Spleen (tissue), 7 donors: ENCODE measurements at regions not wholly inside any gene's neighbourhood (a gene's known extent, or its start where the extent isn't known, plus 50 kb on each side); places are given as distances from the start of the nearest gene placed in this dataset.

ENCODE experiments used
- POLR2A ChIP-seq, 3 donors: fragments of 450-650 bp; IDR thresholded peaks; one replicate each; pipeline ENCODE4 v1.5.1; 2017; ENCODE audit warnings: antibody characterized with exemption in 3 of 3, mild to moderate bottlenecking in 1 of 3
- TF ChIP-seq, protein P1 (sequence below), 11 experiments: fragments of 200-600 bp in 7 of 11; fragments of 450-650 bp in 4 of 11; sonication (generic) in 4 of 11; IDR thresholded peaks in 8 of 11; conservative IDR thresholded peaks in 3 of 11; 1 replicate in 7 of 11; 2 replicates in 4 of 11; pipeline versions ENCODE4 v1.4.0 to v1.8.0; 2016 to 2021; ENCODE audit warnings: antibody characterized with exemption in 11 of 11, inconsistent platforms in 4 of 11, mild to moderate bottlenecking in 1 of 11
- donor health status: DM: no; HTN: no; CAD: no; lungs with moderate emphysema.
- donor health status: DM: no; HTN: no; CAD: no.
- donor health status: DM: no; HTN: no; CAD: no.

DNA sequence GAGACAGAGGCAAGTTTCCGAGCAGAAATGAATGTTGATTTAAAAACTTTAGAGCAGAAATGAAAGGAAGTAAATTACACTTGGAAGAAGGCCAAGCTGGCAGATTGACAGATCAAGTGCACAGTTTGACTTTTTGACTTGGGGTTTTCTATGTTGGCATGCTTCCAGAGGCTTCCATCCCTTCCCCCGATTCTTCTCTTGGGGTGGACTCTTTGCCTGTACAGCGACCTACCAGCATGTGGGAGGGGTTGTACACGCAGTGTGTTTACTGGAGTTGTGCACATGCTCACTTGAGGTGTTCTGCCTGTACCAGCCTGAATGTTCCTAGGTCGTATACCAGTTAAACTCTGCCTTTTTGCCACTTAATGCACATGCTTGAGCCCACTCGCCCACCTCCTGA lies 701.5 kb upstream of the GBE1 start:
- no peak for TF ChIP-seq POLR2A (IDR thresholded peaks at IDR 0.05)
- TF ChIP-seq, protein P1, sequence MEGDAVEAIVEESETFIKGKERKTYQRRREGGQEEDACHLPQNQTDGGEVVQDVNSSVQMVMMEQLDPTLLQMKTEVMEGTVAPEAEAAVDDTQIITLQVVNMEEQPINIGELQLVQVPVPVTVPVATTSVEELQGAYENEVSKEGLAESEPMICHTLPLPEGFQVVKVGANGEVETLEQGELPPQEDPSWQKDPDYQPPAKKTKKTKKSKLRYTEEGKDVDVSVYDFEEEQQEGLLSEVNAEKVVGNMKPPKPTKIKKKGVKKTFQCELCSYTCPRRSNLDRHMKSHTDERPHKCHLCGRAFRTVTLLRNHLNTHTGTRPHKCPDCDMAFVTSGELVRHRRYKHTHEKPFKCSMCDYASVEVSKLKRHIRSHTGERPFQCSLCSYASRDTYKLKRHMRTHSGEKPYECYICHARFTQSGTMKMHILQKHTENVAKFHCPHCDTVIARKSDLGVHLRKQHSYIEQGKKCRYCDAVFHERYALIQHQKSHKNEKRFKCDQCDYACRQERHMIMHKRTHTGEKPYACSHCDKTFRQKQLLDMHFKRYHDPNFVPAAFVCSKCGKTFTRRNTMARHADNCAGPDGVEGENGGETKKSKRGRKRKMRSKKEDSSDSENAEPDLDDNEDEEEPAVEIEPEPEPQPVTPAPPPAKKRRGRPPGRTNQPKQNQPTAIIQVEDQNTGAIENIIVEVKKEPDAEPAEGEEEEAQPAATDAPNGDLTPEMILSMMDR (IDR thresholded peaks at IDR 0.05 in 8 of 11, conservative IDR thresholded peaks at IDR 0.05 in 3 of 11): no peak
